K562 (cell line): ENCODE measurements at regions not wholly inside any gene's neighbourhood (a gene's known extent, or its start where the extent isn't known, plus 50 kb on each side); places are given as distances from the start of the nearest gene placed in this dataset.

ENCODE experiments used
- ETV5 ChIP-seq: sonication (generic); formaldehyde crosslinking; IDR thresholded peaks from 2 replicates; pipeline ENCODE4 v1.4.0; 2020; ENCODE audit warnings: low read depth, mild to moderate bottlenecking, missing genetic modification reagents
- PCBP2 ChIP-seq: fragments of 200-400 bp; formaldehyde crosslinking; IDR thresholded peaks from 2 replicates; pipeline ENCODE4 v1.6.1; 2018; ENCODE audit warnings: low read length, low read depth, mild to moderate bottlenecking, moderate library complexity; ENCODE audit not compliant: poor library complexity, severe bottlenecking
- PRDM10 ChIP-seq: fragments of 450-650 bp; IDR thresholded peaks from 2 replicates; pipeline ENCODE4 v1.6.1; 2018; ENCODE audit not compliant: partially characterized antibody
- VEZF1 ChIP-seq: fragments of 200-800 bp; sonication (Bioruptor generic); IDR thresholded peaks from 2 replicates; pipeline ENCODE4 v1.6.1; 2017; ENCODE audit warnings: missing genetic modification characterization, missing compliant biosample characterization
- ZNF197 ChIP-seq: fragments of 200-800 bp; sonication (Bioruptor generic); IDR thresholded peaks from 2 replicates; pipeline ENCODE4 v1.6.1; 2016; ENCODE audit warnings: low read depth, missing genetic modification characterization, missing compliant biosample characterization
- ZNF592 ChIP-seq: fragments of 450-650 bp; IDR thresholded peaks from 2 replicates; pipeline ENCODE4 v1.6.1; 2017; ENCODE audit warnings: antibody characterized with exemption, mild to moderate bottlenecking
- TF ChIP-seq, protein P1 (sequence below): fragments of 450-650 bp; formaldehyde crosslinking; IDR thresholded peaks from 2 replicates; pipeline ENCODE4 v1.4.0; 2020; ENCODE audit warnings: mild to moderate bottlenecking, mixed read lengths

GRCh38 chr4:162406637-162407365 lies 243.0 kb upstream of the FSTL5 start (continued):
- TF ChIP-seq, protein P1, sequence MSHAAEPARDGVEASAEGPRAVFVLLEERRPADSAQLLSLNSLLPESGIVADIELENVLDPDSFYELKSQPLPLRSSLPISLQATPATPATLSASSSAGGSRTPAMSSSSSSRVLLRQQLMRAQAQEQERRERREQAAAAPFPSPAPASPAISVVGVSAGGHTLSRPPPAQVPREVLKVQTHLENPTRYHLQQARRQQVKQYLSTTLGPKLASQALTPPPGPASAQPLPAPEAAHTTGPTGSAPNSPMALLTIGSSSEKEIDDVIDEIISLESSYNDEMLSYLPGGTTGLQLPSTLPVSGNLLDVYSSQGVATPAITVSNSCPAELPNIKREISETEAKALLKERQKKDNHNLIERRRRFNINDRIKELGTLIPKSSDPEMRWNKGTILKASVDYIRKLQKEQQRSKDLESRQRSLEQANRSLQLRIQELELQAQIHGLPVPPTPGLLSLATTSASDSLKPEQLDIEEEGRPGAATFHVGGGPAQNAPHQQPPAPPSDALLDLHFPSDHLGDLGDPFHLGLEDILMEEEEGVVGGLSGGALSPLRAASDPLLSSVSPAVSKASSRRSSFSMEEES (CRISPR knock-in tag) = no peak
- TF ChIP-seq PRDM10 (no peak), ZNF592 (no peak), VEZF1 (no peak), PCBP2 (no peak), ZNF197 (no peak), ETV5 (CRISPR knock-in tag) (no peak)
